HEK293 (cell line): ENCODE measurements at regions not wholly inside any gene's neighbourhood (a gene's known extent, or its start where the extent isn't known, plus 50 kb on each side); places are given as distances from the start of the nearest gene placed in this dataset.

Experiments
- KLF10 ChIP-seq: fragments of 450-650 bp; IDR thresholded peaks from 2 replicates; pipeline ENCODE4 v1.5.1; 2018; ENCODE audit warnings: missing biosample characterization, mild to moderate bottlenecking, missing genetic modification characterization
- MZF1 ChIP-seq: fragments of 450-650 bp; formaldehyde crosslinking; IDR thresholded peaks from 2 replicates; pipeline ENCODE4 v1.5.1; 2017; ENCODE audit warnings: missing biosample characterization, missing genetic modification characterization, borderline replicate concordance
- PRDM4 ChIP-seq: fragments of 450-650 bp; formaldehyde crosslinking; IDR thresholded peaks from 2 replicates; pipeline ENCODE4 v1.5.1; 2017; ENCODE audit warnings: missing biosample characterization, missing genetic modification characterization
- ZBTB17 ChIP-seq: fragments of 450-650 bp; formaldehyde crosslinking; IDR thresholded peaks from 2 replicates; pipeline ENCODE4 v1.5.1; 2016; ENCODE audit warnings: missing biosample characterization, missing genetic modification characterization
- ZBTB20 ChIP-seq: fragments of 450-650 bp; formaldehyde crosslinking; IDR thresholded peaks from 2 replicates; pipeline ENCODE4 v1.5.1; 2016; ENCODE audit warnings: missing biosample characterization, missing genetic modification characterization
- ZNF10 ChIP-seq: fragments of 450-650 bp; formaldehyde crosslinking; IDR thresholded peaks from 2 replicates; pipeline ENCODE4 v1.5.1; 2017; ENCODE audit warnings: missing biosample characterization, missing genetic modification characterization
- ZNF311 ChIP-seq: fragments of 450-650 bp; formaldehyde crosslinking; IDR thresholded peaks from 2 replicates; pipeline ENCODE4 v1.5.1; 2017; ENCODE audit warnings: missing biosample characterization, missing genetic modification characterization, borderline replicate concordance
- TF ChIP-seq, protein P1 (sequence below): fragments of 450-650 bp; formaldehyde crosslinking; IDR thresholded peaks from 2 replicates; pipeline ENCODE4 v1.5.1; 2016; ENCODE audit warnings: missing biosample characterization, missing genetic modification characterization
- TF ChIP-seq, protein P2 (sequence below): fragments of 450-650 bp; formaldehyde crosslinking; IDR thresholded peaks from 2 replicates; pipeline ENCODE4; 2016; ENCODE audit warnings: missing biosample characterization, missing genetic modification characterization
- TF ChIP-seq, protein P3 (sequence below): fragments of 450-650 bp; formaldehyde crosslinking; IDR thresholded peaks from 2 replicates; pipeline ENCODE4 v1.5.1; 2016; ENCODE audit warnings: missing biosample characterization, missing genetic modification characterization
- TF ChIP-seq, protein P4 (sequence below): fragments of 450-650 bp; formaldehyde crosslinking; IDR thresholded peaks from 2 replicates; pipeline ENCODE4 v1.5.1; 2016; ENCODE audit warnings: missing biosample characterization, missing genetic modification characterization
- TF ChIP-seq, protein P5 (sequence below): fragments of 450-650 bp; formaldehyde crosslinking; IDR thresholded peaks from 2 replicates; pipeline ENCODE4 v1.5.1; 2016; ENCODE audit warnings: missing biosample characterization, missing genetic modification characterization
- TF ChIP-seq, protein P6 (sequence below): fragments of 450-650 bp; formaldehyde crosslinking; IDR thresholded peaks from 2 replicates; pipeline ENCODE4 v1.5.1; 2016; ENCODE audit warnings: missing biosample characterization, missing genetic modification characterization

DNA sequence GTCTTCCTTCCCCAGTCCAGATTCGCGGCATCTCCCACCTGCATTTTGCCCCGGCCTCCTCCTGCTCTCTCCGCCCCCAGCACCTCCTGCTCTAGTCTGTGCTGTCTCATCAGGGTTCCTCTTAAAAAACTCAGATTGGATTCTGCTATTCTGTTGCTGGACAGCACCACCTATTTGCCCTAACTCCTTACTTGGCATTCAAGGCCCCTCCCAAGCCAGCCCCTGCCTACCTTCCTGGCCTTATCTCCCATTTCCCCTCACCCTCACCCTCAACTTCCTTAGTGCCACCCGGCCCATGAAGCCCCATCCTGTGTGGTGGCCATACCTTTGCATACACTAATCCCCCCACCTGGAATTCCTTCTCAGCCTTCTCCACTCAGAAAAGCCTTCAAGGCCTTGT, 59.9 kb upstream of the PRDM11 start:
- no peak for TF ChIP-seq MZF1 (tag by site-specific recombination)
- TF ChIP-seq, protein P1, sequence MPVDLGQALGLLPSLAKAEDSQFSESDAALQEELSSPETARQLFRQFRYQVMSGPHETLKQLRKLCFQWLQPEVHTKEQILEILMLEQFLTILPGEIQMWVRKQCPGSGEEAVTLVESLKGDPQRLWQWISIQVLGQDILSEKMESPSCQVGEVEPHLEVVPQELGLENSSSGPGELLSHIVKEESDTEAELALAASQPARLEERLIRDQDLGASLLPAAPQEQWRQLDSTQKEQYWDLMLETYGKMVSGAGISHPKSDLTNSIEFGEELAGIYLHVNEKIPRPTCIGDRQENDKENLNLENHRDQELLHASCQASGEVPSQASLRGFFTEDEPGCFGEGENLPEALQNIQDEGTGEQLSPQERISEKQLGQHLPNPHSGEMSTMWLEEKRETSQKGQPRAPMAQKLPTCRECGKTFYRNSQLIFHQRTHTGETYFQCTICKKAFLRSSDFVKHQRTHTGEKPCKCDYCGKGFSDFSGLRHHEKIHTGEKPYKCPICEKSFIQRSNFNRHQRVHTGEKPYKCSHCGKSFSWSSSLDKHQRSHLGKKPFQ = no peak
- TF ChIP-seq ZBTB17 (tag by site-specific recombination) = no peak
- no peak for TF ChIP-seq ZNF10 (tag by site-specific recombination)
- no peak for TF ChIP-seq ZNF311 (tag by site-specific recombination)
- TF ChIP-seq, protein P2, sequence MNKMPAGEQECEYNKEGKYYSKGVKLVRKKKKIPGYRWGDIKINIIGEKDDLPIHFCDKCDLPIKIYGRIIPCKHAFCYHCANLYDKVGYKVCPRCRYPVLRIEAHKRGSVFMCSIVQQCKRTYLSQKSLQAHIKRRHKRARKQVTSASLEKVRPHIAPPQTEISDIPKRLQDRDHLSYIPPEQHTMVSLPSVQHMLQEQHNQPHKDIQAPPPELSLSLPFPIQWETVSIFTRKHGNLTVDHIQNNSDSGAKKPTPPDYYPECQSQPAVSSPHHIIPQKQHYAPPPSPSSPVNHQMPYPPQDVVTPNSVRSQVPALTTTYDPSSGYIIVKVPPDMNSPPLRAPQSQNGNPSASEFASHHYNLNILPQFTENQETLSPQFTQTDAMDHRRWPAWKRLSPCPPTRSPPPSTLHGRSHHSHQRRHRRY (tag by site-specific recombination) = no peak
- TF ChIP-seq PRDM4 = no peak
- TF ChIP-seq, protein P3, sequence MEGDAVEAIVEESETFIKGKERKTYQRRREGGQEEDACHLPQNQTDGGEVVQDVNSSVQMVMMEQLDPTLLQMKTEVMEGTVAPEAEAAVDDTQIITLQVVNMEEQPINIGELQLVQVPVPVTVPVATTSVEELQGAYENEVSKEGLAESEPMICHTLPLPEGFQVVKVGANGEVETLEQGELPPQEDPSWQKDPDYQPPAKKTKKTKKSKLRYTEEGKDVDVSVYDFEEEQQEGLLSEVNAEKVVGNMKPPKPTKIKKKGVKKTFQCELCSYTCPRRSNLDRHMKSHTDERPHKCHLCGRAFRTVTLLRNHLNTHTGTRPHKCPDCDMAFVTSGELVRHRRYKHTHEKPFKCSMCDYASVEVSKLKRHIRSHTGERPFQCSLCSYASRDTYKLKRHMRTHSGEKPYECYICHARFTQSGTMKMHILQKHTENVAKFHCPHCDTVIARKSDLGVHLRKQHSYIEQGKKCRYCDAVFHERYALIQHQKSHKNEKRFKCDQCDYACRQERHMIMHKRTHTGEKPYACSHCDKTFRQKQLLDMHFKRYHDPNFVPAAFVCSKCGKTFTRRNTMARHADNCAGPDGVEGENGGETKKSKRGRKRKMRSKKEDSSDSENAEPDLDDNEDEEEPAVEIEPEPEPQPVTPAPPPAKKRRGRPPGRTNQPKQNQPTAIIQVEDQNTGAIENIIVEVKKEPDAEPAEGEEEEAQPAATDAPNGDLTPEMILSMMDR (tag by site-specific recombination) = no peak
- TF ChIP-seq, protein P4, sequence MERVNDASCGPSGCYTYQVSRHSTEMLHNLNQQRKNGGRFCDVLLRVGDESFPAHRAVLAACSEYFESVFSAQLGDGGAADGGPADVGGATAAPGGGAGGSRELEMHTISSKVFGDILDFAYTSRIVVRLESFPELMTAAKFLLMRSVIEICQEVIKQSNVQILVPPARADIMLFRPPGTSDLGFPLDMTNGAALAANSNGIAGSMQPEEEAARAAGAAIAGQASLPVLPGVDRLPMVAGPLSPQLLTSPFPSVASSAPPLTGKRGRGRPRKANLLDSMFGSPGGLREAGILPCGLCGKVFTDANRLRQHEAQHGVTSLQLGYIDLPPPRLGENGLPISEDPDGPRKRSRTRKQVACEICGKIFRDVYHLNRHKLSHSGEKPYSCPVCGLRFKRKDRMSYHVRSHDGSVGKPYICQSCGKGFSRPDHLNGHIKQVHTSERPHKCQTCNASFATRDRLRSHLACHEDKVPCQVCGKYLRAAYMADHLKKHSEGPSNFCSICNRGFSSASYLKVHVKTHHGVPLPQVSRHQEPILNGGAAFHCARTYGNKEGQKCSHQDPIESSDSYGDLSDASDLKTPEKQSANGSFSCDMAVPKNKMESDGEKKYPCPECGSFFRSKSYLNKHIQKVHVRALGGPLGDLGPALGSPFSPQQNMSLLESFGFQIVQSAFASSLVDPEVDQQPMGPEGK (tag by site-specific recombination) = no peak
- TF ChIP-seq, protein P5, sequence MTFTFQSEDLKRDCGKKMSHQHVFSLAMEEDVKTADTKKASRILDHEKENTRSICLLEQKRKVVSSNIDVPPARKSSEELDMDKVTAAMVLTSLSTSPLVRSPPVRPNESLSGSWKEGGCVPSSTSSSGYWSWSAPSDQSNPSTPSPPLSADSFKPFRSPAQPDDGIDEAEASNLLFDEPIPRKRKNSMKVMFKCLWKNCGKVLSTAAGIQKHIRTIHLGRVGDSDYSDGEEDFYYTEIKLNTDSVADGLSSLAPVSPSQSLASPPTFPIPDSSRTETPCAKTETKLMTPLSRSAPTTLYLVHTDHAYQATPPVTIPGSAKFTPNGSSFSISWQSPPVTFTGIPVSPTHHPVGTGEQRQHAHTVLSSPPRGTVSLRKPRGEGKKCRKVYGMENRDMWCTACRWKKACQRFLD (tag by site-specific recombination) = no peak
- no peak for TF ChIP-seq KLF10 (tag by site-specific recombination)
- TF ChIP-seq, protein P6, sequence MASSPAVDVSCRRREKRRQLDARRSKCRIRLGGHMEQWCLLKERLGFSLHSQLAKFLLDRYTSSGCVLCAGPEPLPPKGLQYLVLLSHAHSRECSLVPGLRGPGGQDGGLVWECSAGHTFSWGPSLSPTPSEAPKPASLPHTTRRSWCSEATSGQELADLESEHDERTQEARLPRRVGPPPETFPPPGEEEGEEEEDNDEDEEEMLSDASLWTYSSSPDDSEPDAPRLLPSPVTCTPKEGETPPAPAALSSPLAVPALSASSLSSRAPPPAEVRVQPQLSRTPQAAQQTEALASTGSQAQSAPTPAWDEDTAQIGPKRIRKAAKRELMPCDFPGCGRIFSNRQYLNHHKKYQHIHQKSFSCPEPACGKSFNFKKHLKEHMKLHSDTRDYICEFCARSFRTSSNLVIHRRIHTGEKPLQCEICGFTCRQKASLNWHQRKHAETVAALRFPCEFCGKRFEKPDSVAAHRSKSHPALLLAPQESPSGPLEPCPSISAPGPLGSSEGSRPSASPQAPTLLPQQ = no peak
- no peak for TF ChIP-seq ZBTB20 (tag by site-specific recombination)
